ENCODE measurements at regions not wholly inside any gene's neighbourhood (a gene's known extent, or its start where the extent isn't known, plus 50 kb on each side); places are given as distances from the start of the nearest gene placed in this dataset.

GRCh38 chr11:80524349-80524748 is 1083.5 kb upstream of the TENM4 start:
- DNase-seq (ENCODE audit: low read depth): no peak
- Histone ChIP-seq H3K27me3 (ENCODE audit: control insufficient read depth, insufficient read depth, low read length) (no peaks in the 10 kb centered on the region), H3K4me3 (ENCODE audit: low read depth, low read length) (no peak overlapping the region), H3K36me3 (ENCODE audit: control insufficient read depth, insufficient read depth, low read length) (no peaks in the 10 kb centered on the region)
- TF ChIP-seq CTCF (IDR thresholded peaks at IDR 0.05; ENCODE audit: insufficient read depth, low read length, poor library complexity, severe bottlenecking): no peak

- Histone ChIP-seq H3K4me3 (ENCODE audit: low read depth, low read length) (no peak overlapping the region), H3K36me3 (ENCODE audit: control insufficient read depth, insufficient read depth, low read length) (no peaks in the 10 kb centered on the region), H3K27me3 (ENCODE audit: control insufficient read depth, insufficient read depth, low read length) (no peaks in the 10 kb centered on the region)
- no peak for DNase-seq (ENCODE audit: low read depth)
- TF ChIP-seq CTCF (IDR thresholded peaks at IDR 0.05; ENCODE audit: insufficient read depth, low read length, poor library complexity, severe bottlenecking): no peak
These were observed 1082.2 kb upstream of the TENM4 start for GRCh38 chr11:80523057-80523456.

- H3K4me3 ChIP-seq (ENCODE audit: low read depth, low read length): no peak overlapping the region
- H3K36me3 ChIP-seq (ENCODE audit: control insufficient read depth, insufficient read depth, low read length): no peaks in the 10 kb centered on the region
- DNase-seq (ENCODE audit: low read depth): peak; percentile 25
- H3K27me3 ChIP-seq (ENCODE audit: control insufficient read depth, insufficient read depth, low read length): no peaks in the 10 kb centered on the region
- no peak for TF ChIP-seq CTCF (IDR thresholded peaks at IDR 0.05; ENCODE audit: insufficient read depth, low read length, poor library complexity, severe bottlenecking)
These were observed 1080.8 kb upstream of the TENM4 start for GRCh38 chr11:80521592-80521991.

- no peak for DNase-seq (ENCODE audit: low read depth)
- Histone ChIP-seq H3K36me3 (ENCODE audit: control insufficient read depth, insufficient read depth, low read length) (no peaks in the 10 kb centered on the region), H3K4me3 (ENCODE audit: low read depth, low read length) (no peak overlapping the region), H3K27me3 (ENCODE audit: control insufficient read depth, insufficient read depth, low read length) (no peaks in the 10 kb centered on the region)
- TF ChIP-seq CTCF (IDR thresholded peaks at IDR 0.05; ENCODE audit: insufficient read depth, low read length, poor library complexity, severe bottlenecking): no peak
These were observed 1079.7 kb upstream of the TENM4 start for GRCh38 chr11:80520507-80520887.

GRCh38 chr11:80519596-80520506 is 1079.0 kb upstream of the TENM4 start:
- no peak for TF ChIP-seq CTCF (IDR thresholded peaks at IDR 0.05; ENCODE audit: insufficient read depth, low read length, poor library complexity, severe bottlenecking)
- no peak overlapping the region for H3K4me3 ChIP-seq (ENCODE audit: low read depth, low read length)
- H3K27me3 ChIP-seq (ENCODE audit: control insufficient read depth, insufficient read depth, low read length): no peaks in the 10 kb centered on the region
- DNase-seq (ENCODE audit: low read depth): peak; percentile 10
- H3K36me3 ChIP-seq (ENCODE audit: control insufficient read depth, insufficient read depth, low read length): no peaks in the 10 kb centered on the region

GRCh38 chr11:80517701-80518100 is 1076.9 kb upstream of the TENM4 start:
- no peak overlapping the region for H3K4me3 ChIP-seq (ENCODE audit: low read depth, low read length)
- H3K27me3 ChIP-seq (ENCODE audit: control insufficient read depth, insufficient read depth, low read length): no peaks in the 10 kb centered on the region
- no peaks in the 10 kb centered on the region for H3K36me3 ChIP-seq (ENCODE audit: control insufficient read depth, insufficient read depth, low read length)
- no peak for DNase-seq (ENCODE audit: low read depth)
- no peak for TF ChIP-seq CTCF (IDR thresholded peaks at IDR 0.05; ENCODE audit: insufficient read depth, low read length, poor library complexity, severe bottlenecking)
